DMS153 treated with DMSO at 0.1 percent for 48 hours (cell line): ENCODE measurements at regions not wholly inside any gene's neighbourhood (a gene's known extent, or its start where the extent isn't known, plus 50 kb on each side); places are given as distances from the start of the nearest gene placed in this dataset.

ENCODE experiments used
- DNase-seq: peaks from one replicate; lab custom pipeline; 2025; ENCODE audit not compliant: unreplicated experiment; lab: John Stamatoyannopoulos, UW

- DNase-seq = no peak
Measured at GRCh38 chr15:91789136-91789535, 64.4 kb upstream of the SLCO3A1 start.

GRCh38 chr15:91790836-91791235, 62.7 kb upstream of the SLCO3A1 start:
- no peak for DNase-seq

- no peak for DNase-seq
Measured at GRCh38 chr15:91793771-91794170, 59.7 kb upstream of the SLCO3A1 start.

- DNase-seq = no peak
Measured at GRCh38 chr15:91795235-91795634, 58.3 kb upstream of the SLCO3A1 start.

- DNase-seq = no peak
Measured at GRCh38 chr15:91801836-91802534, 51.5 kb upstream of the SLCO3A1 start.

- no peak for DNase-seq
Measured at GRCh38 chr15:91803260-91803659, 50.2 kb upstream of the SLCO3A1 start.
